ENCODE measurements at regions not wholly inside any gene's neighbourhood (a gene's known extent, or its start where the extent isn't known, plus 50 kb on each side); places are given as distances from the start of the nearest gene placed in this dataset.
"Not testable (repeated sequence)": the region's sequence is repeated elsewhere in the genome, so short reads cannot be mapped to it uniquely, and the experiment has no call there.

DNA sequence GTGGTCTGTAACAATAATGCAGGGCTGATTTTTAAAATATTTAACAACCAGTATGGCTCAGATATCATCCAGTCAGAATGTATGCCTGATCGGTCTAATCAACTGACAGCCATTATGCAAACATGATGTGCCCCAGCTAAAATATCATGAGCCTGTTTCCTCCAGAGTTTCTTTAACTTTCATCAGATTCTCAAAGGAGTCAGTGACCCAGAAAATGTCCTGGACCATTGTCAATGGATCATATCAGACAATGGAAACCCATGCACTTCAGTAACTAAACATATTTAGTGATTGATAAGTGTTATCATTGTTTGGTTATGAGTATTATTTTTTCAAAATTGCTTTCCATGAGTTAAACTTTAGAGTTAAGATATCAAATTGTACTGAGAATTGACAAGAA is 173.5 kb downstream of the LMBRD1 start:
- no peak for DNase-seq

DNA sequence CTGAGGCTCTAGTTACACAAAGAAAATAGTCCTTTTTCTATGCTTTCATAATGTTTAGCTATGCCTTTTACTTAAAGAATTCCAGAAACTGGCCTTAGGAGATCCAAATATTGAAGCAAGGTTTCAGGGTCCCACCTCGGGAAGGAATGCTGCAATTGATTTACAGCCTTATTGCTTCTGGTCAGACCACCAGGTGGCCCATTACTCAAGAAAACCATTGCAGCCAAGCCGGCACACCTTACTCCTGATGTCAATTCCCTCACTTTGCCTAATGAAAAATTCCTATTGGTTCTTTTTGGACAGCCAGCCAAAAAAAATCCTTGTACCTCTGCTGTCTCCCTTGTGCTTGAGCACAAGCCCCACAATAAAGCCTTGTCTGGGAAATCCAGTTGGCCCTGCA is 173.9 kb downstream of the LMBRD1 start:
- DNase-seq = no peak

DNA sequence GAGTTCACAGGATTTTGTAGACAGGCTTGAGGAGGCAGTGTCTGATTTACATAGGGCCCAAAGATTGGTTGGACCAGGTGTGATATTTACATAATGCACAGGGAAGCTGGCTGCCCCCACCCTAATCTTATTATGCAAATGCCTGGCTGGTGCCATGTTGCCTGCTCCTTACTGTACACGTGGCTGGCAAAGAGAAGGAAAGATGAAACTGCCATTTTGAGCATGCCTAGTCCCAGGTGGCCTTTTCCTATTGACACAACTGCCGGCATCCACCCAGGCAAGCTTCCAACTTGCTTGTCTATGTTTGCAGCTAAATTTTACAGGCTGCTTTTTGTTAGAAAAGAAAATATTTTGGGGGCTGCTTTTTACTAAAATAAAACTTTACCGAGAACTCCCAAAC is 174.6 kb downstream of the LMBRD1 start:
- no peak for DNase-seq

DNA sequence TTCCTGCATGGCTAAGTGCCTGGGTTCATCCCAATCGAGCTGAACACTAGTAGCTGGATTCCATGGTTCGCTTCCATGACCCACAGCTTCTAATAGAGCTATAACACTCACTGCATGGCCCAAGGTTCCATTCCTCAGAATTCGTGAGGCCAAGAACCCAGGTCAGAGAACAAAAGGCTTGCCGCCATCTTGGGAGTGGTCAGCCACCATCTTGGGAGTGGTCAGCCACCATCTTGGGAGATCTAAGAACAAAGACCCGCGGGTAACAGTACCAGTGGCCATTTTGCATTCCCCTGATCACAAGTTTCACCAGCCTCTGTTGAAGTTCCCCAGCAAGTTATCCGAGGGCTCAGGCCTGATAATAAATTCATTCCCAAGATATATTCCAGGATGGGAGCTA is 179.6 kb downstream of the LMBRD1 start:
- no peak for DNase-seq

DNA sequence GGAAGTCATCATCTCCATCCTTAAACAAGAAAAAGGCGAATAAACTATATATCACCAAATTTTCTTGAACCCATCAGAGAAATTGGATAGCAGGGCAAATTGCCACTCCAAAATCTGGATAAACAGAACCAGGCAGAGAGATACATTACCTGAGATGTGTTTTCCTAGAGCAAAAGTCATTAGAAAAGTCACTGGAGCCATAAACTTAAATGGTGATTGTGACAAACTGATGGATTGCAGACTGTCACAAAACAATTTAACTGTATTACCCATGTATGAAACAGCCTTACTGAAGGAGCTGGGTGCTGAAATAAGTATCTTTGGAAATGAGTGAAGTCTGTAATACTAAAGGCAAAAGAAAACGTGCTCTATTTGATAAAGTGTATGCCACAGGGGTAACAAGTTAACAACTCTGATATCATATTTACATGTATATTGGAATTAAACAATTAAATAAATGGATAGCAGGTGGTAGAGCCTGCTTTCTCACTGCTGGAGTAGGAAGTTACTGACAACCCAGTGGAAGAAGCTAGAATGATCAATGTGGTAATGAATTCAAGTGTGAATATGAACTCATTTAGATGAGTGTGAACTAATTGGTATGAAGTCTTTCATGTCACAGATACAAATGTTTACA is 186.9 kb downstream of the LMBRD1 start:
- DNase-seq = no peak

DNA sequence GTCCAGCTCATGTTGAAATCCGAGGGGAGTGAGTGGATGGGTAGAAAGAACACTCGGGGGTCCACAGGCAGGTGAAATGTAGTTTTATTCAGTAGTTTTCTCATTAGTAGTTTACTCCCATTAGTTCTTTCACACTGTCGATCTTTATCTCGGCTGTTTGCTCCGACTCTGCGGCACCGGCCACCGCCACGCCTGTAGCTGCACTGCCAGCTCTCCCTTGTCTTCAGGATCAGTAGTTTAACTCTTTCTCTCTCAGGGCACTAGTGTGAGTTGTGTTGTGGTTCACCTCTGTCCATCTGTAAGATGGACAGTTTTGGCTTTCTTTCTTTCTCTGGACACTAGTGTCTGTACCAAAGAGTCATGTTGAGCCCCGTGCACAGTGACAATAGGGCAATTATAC is 195.7 kb downstream of the LMBRD1 start:
- no peak for DNase-seq

DNA sequence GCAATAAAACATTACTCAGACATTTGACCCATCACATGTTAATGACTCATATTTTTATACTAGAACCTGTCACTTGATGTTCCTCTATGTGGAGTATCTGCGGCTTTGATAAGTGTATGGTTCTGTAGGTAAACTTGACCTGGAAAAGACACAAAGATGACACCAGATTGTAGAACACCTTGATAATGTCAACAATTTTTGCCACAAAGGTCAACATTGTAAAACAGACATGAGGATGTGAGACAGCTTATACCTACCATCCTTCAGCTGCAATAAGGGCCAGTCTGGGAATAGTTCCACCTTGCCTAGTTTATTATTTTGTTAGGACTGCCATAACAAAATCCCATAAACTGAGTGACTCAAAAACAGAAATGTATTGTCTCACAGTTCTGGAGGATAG is 202.4 kb downstream of the LMBRD1 start:
- DNase-seq = no peak

DNA sequence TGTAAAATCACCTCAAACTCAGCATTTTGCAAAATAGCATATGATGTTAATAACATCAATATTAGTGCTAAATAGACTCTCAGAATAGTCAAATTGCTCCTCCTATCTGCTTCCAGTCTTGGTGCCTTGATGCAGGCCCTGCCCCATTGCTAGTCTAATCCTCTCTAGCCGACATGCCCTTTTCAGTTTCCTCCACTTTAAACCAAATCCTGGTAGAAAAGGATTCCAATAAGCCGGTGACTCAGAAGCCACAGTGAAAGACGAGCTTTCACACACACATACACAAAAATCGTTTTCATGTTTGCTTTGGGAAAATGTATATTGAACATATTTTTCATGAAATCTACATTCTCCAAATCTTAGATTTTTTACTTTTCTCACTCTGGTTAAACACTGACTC is 203.1 kb downstream of the LMBRD1 start:
- no peak for DNase-seq

DNA sequence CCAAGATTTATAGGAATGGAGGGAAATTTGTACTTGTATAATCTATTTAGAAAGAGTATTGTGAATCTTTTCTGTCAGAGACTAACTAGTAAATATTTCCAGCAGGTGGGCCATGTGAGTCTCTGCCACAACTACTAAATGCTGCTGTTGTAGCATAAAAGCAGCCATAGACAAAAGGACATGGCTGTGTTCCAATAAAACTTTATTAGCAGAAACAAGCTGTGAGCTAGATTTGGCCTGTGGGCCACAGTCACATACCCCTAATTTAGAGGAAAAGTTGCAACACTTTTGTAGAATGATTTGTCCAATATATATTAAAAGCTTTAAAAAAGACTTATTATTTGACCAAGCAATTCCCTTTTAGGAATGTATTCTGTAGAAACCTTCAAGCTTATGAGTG is 207.2 kb downstream of the LMBRD1 start:
- no peak for DNase-seq

DNA sequence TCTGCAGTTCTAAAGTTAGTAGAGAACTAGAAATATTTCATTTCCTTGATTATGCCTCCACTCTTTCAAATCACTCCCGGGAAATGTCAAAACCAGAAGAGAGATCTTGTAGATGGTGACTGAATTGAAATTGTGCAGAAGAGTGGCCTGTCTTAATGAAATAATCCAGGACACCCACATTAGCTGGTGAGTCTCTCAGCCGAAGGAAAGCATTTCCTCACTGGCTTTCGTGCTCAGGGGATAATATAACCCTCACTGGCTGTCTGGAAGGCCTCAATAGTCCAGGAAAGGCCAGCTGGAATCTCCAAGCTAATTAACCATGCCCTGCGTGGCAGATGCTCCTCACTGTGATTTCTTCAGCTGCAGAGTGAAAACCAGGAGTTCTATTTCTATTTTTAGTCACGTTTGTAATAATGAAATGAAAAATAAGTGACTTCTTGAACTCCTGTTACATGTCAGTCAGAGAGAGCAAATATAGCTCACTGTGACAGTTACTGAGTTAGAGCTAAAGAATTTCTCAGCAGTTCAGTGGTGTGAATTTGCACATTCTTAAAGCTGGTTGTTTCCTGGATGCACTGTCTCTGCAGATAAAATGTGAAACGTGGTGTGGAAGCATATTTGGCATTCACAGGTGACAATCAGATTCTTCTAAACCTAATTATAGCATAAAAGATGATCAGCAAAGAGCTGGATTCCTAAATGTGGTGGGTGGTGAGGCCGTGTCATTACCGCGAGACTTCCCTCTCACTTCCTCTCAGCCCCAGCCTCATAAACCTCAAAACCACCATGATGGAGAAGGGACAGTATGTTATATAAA is 211.7 kb downstream of the LMBRD1 start:
- DNase-seq = peak in 2 of 4 experiments; percentile 2 to 5

DNA sequence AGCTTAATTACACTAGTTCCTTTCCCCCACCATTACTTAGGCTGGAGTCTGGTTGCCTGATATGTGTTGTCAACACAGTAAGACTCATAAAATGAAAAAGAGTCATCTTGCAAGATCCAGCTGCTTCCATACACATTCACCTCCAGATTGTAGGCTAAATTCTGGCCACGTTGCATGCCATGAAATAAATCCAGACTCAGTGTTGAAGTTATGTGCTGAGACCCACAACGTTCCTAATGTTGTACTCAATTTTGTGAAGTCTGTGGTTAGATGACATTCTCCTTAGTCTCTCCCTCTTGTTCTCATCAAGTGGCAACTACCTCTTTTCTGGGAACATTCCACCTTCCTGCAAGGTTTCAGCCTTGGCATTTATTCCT is 212.3 kb downstream of the LMBRD1 start:
- no peak for DNase-seq

DNA sequence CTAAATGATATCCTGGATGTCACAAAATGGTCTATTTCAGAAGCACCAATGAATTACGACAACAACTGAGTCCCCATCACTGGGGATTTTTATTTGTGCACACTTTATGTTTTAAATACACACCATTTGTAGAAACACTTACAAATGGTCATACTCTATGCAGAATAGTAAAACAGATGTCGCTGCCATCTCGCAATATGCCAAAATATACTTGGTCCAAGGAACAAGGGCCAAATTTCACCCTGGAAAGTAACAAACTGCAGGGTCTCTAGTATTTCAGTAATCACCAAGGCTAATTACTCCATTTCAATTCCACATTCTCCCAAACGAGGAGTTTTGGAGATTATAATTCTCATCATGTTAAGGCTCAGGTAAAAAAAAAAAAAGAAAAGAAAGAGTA is 215.2 kb downstream of the LMBRD1 start:
- no peak for DNase-seq

DNA sequence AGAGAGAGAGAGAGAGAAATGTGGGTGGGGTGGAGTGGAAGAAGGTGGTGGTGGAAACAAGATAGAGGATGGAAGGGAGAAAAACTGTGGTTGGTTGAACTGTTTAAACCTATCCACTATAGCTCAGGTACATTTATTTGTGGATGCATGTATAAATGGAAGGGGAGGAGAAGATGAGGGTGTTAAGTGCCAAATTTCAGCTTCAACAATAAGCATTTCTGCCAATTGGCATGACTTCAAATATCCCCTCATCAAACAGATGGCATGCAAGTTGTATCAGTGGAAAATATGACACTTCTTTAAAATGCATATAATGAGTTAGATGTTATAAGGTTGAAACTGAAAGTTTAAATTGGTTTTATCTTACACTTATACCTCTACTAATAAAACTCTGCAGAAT is 216.1 kb downstream of the LMBRD1 start:
- no peak for DNase-seq

DNA sequence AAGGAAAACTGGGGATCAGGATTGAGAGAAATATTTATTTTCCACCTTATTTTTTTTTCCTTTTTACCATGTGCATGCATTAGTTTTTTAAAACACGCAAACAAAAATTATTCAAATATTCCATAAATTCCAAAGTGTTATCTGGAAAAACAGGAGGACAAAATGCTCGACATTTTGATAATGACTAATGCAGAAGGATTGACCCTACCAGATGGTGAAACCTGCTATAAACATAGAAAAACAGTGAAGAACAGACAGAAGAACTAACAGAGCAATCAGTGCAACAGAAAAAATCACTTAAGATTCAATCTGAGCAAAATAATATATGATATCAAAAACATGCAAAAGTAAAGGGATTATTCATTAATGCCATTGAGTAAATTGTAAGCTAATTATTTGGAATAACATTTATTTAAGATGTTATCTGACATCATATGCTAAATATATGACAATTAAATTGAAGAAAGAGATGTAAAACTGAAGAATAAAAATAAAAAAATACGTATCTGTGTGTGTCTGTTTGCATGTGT is 218.4 kb downstream of the LMBRD1 start:
- DNase-seq = no peak

DNA sequence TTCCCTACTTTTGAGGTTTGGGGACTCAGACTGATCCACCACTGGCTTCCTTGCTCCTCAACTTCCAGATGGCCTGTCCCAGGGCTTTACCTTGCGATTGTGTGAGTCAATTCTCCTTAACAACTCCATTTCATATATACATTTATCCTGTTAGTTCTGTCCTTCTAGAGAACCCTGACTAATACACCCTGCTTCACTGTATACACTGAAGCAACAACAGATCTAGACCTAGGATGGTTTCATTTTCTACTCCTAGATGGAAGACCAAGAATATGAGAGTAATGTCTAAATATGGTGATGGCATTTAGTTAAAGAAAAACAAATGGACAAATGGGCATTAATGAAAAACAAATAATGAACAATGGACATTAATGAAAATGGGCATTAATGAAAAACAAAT is 225.6 kb downstream of the LMBRD1 start:
- DNase-seq = no peak

DNA sequence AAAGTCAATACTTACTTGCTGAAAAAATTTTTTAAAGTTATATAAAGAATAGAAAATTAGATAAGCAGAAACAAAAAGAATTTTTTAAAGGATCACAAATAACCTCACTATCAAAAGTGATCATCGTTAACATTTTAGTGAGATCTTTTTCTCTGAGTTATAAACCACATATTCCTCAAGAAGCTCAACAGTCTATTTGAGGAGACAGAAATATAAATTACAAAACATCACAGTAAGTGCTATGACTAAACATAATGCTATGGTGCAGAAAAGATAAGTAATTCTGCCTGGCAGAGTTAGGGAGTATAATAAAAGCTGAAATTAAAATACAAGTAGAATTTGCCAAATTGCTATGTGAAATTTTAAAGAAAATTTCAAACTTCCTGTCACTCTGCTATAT is 226.7 kb downstream of the LMBRD1 start:
- DNase-seq = no peak

DNA sequence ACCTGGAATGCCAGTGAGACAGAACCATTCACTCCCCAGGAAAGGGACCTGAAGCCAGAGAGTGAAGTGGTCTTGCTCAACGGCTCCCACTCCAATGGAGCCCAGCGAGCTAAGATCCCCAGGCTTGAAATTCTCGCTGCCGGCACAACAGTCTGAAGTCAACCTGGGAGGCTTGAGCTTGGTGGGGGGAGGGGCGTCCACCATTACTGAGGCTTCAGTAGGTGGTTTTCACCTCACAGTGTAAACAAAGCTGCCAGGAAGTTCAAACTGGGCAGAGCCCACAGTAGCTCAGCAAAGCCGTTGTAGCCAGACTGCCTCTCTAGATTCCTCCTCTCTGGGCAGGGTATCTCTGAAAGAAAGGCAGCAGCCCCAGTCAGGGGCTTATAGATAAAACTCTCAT is 236.2 kb downstream of the LMBRD1 start:
- DNase-seq = not testable (repeated sequence)

DNA sequence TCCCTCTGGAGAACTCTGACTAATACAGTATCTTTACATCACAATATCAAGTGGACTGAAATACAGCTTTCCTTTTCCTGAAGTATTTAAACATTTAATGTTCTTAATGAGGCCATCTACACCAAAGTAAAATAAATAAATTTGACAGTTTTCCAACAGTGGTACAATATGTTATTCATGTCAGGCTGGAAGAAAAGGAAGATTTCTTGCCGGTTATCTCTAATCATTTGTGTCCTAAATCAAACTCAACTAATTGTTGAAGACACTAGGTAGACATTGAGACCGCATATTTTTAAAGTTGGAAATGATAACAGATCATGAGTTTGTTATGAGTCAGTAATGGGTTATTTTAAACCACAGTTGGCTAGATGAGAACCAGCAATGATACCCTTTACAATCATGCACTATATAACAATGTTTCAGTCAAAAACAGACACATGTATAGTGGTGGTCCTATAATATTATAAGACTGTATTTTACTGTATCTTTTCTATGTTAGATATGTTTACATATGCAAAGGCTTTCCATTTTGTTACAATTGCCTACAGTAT is 241.6 kb downstream of the LMBRD1 start:
- DNase-seq = no peak

DNA sequence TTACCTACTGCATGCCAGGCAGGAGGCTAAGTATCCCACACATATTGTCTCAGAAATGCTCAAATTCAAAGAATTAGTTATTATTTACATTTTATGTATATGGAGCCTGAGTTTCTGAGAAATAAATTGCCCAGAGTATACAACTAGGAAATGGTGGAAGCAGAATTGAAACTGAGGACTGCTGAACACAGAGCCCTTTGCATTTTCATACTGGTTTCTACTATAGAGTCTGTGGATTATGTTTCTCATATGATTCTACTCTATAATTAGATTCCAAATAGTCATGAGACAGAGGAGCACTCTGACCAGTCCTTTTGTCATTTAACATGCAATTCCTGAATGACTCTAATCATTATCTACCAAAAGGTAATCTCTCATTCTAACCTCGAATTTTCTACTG is 254.3 kb downstream of the LMBRD1 start:
- no peak for DNase-seq

DNA sequence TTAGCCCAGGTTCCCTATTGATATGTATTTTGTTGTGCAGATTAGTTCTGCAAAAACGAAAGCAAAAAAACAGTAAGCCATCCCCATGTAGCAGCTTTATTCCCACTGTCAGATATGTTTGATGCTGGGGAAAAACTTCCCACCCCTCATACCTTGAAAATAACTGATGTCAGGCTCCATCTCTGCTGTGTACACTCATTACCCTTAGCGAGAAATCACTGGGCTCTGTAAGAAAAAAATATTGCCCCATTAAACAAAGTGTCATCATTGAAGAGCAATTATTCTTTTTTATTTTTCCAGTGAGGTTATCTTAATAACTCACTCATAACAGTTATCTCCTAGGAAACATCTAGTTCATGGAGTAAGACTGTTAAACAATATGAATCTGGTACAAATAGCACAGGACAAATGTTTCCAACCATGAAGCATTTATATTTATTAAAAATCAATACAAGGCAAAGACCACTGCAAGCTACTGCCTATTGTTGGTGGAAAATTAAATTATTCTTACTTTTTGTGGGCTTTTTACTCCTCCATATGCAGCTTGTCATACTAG is 268.8 kb downstream of the LMBRD1 start:
- no peak for DNase-seq

DNA sequence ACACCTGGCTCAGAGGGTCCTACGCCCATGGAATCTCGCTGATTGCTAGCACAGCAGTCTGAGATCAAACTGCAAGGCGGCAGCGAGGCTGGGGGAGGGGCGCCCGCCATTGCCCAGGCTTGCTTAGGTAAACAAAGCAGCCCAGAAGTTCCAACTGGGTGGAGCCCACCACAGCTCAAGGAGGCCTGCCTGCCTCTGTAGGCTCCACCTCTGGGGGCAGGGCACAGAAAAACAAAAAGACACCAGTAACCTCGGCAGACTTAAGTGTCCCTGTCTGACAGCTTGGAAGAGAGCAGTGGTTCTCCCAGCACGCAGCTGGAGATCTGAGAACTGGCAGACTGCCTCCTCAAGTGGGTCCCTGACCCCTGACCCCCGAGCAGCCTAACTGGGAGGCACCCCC is 281.3 kb downstream of the LMBRD1 start:
- not testable (repeated sequence) for DNase-seq

DNA sequence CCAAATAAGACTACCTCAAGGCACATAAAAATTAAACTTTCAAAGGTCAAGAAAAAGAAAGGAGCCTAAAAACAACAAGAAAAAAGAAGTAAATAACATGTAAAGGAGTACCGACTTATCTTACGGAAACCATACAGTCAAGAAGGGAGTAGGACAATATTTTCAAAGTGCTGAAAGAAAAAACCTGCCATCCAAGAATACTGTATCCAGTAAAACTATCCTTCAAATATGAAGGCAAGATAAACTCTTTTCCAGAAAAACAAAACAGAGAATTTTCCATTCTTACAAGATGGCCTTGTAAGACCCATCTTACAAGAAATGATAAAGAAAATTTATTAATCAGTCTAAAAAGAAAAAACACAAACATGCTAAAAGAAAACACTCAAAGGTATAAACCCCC is 302.2 kb downstream of the LMBRD1 start:
- DNase-seq = no peak

DNA sequence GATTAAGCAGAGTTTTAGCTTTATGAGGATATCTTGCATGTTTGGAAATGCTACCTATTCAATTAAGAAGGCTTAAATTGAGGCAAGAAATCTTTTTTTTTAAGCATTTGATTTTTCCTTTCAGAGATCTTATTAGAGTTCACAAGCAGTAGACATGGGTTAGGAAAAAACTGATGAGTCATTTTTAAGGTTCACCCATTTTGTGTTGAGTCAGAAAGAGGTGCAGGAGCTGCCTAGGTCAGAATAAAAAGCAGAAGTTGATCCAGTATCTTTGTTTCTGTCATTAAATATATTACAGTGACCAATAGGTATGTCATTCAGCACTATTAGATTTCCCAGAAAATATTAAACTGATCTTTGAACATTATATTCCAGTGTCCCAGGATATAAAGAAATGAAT is 306.8 kb downstream of the LMBRD1 start:
- no peak for DNase-seq

DNA sequence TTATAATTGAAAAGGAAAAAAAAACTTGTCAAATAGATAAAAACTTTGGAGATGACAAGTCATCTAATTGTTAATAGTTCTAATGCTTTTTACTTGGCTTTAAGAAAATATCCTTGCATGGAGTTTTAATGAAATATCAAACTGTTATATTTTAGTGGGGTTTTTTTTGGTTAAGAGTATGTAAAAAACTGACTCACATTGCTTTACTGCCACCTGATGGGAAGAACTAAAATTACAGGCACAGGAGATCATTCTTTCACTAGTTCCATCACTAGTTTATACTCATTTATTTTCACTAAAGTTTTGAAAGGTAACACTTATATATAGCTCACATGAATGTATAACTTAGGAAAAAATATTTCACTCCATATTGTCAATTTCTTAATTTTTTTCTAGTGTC is 309.1 kb downstream of the LMBRD1 start:
- peak in 1 of 4 experiments; percentile 1 for DNase-seq
